ENCODE measurements at regions not wholly inside any gene's neighbourhood (a gene's known extent, or its start where the extent isn't known, plus 50 kb on each side); places are given as distances from the start of the nearest gene placed in this dataset.

GRCh38 chr1:96464991-96465390 is 256.6 kb upstream of the PTBP2 start:
- TF ChIP-seq CTCF (IDR thresholded peaks at IDR 0.05) (no peak), POLR2AphosphoS5 (IDR thresholded peaks at IDR 0.05) (no peak), POLR2A (IDR thresholded peaks at IDR 0.05) (no peak), EP300 (IDR thresholded peaks at IDR 0.05) (no peak)

All from upper lobe of left lung (tissue), 4 donors.